Calu3 (cell line): ENCODE measurements at regions not wholly inside any gene's neighbourhood (a gene's known extent, or its start where the extent isn't known, plus 50 kb on each side); places are given as distances from the start of the nearest gene placed in this dataset.

Experiments
- BruUV-seq: library from RNA; stranded (reverse); fragments of 400-500 nt; replicated peaks from 2 replicates; lab custom pipeline; 2021; lab: Mats Ljungman, UMichigan
- CTCF ChIA-PET: fragments of 300-600 bp; sonication (Branson Sonifier 250); formaldehyde crosslinking; loops from one replicate; lab custom pipeline; 2022; ENCODE audit warnings: antibody characterized with exemption; lab: Charles Lee
- DNase-seq: peaks from one replicate; pipeline ENCODE4 v3.0.0; 2022
- H3K27ac Mint-ChIP-seq: one replicate; pipeline ENCODE4 v1.8.0; 2022; ENCODE audit warnings: mixed read lengths; ENCODE audit not compliant: unreplicated experiment
- H3K27me3 Mint-ChIP-seq: one replicate; pipeline ENCODE4 v1.8.0; 2022; ENCODE audit warnings: mixed read lengths; ENCODE audit not compliant: unreplicated experiment
- H3K36me3 Mint-ChIP-seq: one replicate; pipeline ENCODE4 v1.8.0; 2022; ENCODE audit warnings: mild to moderate bottlenecking, moderate library complexity, mixed read lengths; ENCODE audit not compliant: insufficient read depth, unreplicated experiment
- H3K4me1 Mint-ChIP-seq: one replicate; pipeline ENCODE4 v1.8.0; 2022; ENCODE audit warnings: mild to moderate bottlenecking, low read depth, mixed read lengths; ENCODE audit not compliant: unreplicated experiment
- H3K4me3 Mint-ChIP-seq: one replicate; pipeline ENCODE4 v1.8.0; 2022; ENCODE audit warnings: mild to moderate bottlenecking, low read depth, moderate library complexity, mixed read lengths; ENCODE audit not compliant: unreplicated experiment
- H3K9me3 Mint-ChIP-seq: one replicate; pipeline ENCODE4 v1.8.0; 2022; ENCODE audit warnings: low read depth, mixed read lengths; ENCODE audit not compliant: unreplicated experiment
- intact Hi-C: fragments of 100-400 bp; cut with micrococcal nuclease; formaldehyde crosslinking; loops from one replicate; pipeline ENCODE4 v1.10.0; 2022; ENCODE audit not compliant: unreplicated experiment
- TF ChIP-seq, protein P1 (sequence below): fragments of 200-600 bp; IDR thresholded peaks from one replicate; pipeline ENCODE4 v1.8.0; 2022; ENCODE audit warnings: antibody characterized with exemption; ENCODE audit not compliant: unreplicated experiment

DNA sequence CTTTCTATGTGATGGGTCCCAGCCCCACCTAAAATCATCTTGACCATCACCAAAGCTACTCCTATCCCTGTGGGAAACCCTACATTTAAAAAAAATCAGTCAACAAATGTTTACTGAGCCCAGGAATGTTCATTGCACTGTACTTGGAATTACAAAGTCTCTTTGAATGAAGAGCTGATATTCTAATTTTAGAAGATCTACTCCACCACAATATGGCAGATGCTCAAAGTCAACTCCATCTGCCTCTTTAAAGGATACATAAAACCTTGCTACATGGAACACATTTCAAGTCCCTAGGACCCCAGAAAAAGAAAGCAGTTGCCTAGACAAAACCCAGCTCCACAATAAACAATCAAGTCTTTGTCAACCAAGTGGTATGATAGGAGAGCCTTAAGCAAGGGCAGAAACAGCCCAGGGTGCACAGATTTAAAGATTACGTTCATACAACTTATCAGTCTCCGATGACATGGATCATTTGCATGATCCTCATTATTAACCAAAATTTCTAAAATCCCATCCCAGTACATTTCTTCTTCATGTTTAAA, 234.3 kb upstream of the ACVR2A start:
- H3K9me3 Mint-ChIP-seq: no peaks in the 10 kb centered on the region
- H3K27ac Mint-ChIP-seq: no peak overlapping the region
- H3K36me3 Mint-ChIP-seq: no peaks in the 10 kb centered on the region
- no peaks in the 10 kb centered on the region for H3K27me3 Mint-ChIP-seq
- intact Hi-C loops: loop anchor here (5.0 kb wide), 1 partner anchor 237 kb away; the partner anchor contains the start of gene ACVR2A
- no peaks in the 10 kb centered on the region for H3K4me1 Mint-ChIP-seq
- BruUV-seq: no TSS peak
- CTCF ChIA-PET: no interaction called here
- TF ChIP-seq, protein P1, sequence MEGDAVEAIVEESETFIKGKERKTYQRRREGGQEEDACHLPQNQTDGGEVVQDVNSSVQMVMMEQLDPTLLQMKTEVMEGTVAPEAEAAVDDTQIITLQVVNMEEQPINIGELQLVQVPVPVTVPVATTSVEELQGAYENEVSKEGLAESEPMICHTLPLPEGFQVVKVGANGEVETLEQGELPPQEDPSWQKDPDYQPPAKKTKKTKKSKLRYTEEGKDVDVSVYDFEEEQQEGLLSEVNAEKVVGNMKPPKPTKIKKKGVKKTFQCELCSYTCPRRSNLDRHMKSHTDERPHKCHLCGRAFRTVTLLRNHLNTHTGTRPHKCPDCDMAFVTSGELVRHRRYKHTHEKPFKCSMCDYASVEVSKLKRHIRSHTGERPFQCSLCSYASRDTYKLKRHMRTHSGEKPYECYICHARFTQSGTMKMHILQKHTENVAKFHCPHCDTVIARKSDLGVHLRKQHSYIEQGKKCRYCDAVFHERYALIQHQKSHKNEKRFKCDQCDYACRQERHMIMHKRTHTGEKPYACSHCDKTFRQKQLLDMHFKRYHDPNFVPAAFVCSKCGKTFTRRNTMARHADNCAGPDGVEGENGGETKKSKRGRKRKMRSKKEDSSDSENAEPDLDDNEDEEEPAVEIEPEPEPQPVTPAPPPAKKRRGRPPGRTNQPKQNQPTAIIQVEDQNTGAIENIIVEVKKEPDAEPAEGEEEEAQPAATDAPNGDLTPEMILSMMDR: no peak
- no peak overlapping the region for H3K4me3 Mint-ChIP-seq
- DNase-seq: no peak

DNA sequence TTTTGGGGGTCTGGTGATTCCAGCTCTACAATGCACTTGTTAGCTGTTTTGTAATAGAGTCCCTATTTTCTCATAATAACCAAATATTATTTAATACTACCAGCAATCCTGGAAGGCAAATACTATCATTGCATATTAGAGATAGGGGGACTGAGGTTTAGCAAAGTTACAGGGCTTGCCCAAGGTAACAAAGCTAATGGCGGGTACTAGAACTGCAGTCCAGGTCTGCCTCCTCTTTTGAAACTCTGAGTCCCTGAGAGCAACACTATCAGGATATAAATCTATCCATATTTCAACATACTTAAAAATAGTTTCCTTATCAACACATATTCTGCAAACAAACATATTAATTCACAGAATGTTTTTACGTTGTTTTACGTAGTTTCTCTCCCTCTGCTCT, 235.5 kb upstream of the ACVR2A start:
- Mint-ChIP-seq H3K9me3 (no peaks in the 10 kb centered on the region), H3K36me3 (no peaks in the 10 kb centered on the region), H3K27ac (no peak overlapping the region), H3K4me1 (no peaks in the 10 kb centered on the region), H3K4me3 (no peak overlapping the region), H3K27me3 (no peaks in the 10 kb centered on the region)
- no TSS peak for BruUV-seq
- DNase-seq: no peak
- intact Hi-C loops: no loop called here
- TF ChIP-seq, protein P1: no peak
- CTCF ChIA-PET: no interaction called here

GRCh38 chr2:147607379-147607778, 237.4 kb upstream of the ACVR2A start:
- TF ChIP-seq, protein P1: no peak
- H3K27ac Mint-ChIP-seq: no peak overlapping the region
- no peaks in the 10 kb centered on the region for H3K27me3 Mint-ChIP-seq
- intact Hi-C loops: no loop called here
- CTCF ChIA-PET: no interaction called here
- no peak overlapping the region for H3K4me3 Mint-ChIP-seq
- DNase-seq: no peak
- H3K9me3 Mint-ChIP-seq: no peaks in the 10 kb centered on the region
- no peaks in the 10 kb centered on the region for H3K4me1 Mint-ChIP-seq
- no peaks in the 10 kb centered on the region for H3K36me3 Mint-ChIP-seq
- no TSS peak for BruUV-seq

- CTCF ChIA-PET: interaction anchor here (0.6 kb wide), 1 partner anchor 1096 kb away, joined by 4 read pairs; no protein-coding TSS in a partner anchor
- TF ChIP-seq, protein P1: no peak
- no peaks in the 10 kb centered on the region for H3K36me3 Mint-ChIP-seq
- no peaks in the 10 kb centered on the region for H3K9me3 Mint-ChIP-seq
- DNase-seq: no peak
- no peak overlapping the region for H3K27ac Mint-ChIP-seq
- no TSS peak for BruUV-seq
- intact Hi-C loops: no loop called here
- no peaks in the 10 kb centered on the region for H3K4me1 Mint-ChIP-seq
- H3K27me3 Mint-ChIP-seq: no peaks in the 10 kb centered on the region
- no peak overlapping the region for H3K4me3 Mint-ChIP-seq
Observed at GRCh38 chr2:147603876-147604275, 241.0 kb upstream of the ACVR2A start.
